H9 (cell line): ENCODE measurements at regions not wholly inside any gene's neighbourhood (a gene's known extent, or its start where the extent isn't known, plus 50 kb on each side); places are given as distances from the start of the nearest gene placed in this dataset.

Experiments used
- DNase-seq: peaks from one replicate; pipeline ENCODE4 v3.0.0-alpha.2; 2017
- H2AFZ ChIP-seq: one replicate; pipeline ENCODE4 v1.6.1; 2013; ENCODE audit warnings: mild to moderate bottlenecking, low read length, control low read depth, moderate library complexity
- H2AK5ac ChIP-seq: 2 replicates; pipeline ENCODE4 v1.6.1; 2013; ENCODE audit warnings: low read length, control low read depth, mixed read lengths; ENCODE audit not compliant: insufficient read length
- H2BK120ac ChIP-seq: one replicate; pipeline ENCODE4 v1.6.1; 2013; ENCODE audit warnings: low read depth, mild to moderate bottlenecking, low read length, control low read depth, inconsistent platforms; ENCODE audit not compliant: poor library complexity, severe bottlenecking
- H2BK12ac ChIP-seq: 2 replicates; pipeline ENCODE4 v1.6.1; 2013; ENCODE audit warnings: low read length, control low read depth, mixed read lengths, low read depth; ENCODE audit not compliant: insufficient read length
- H2BK15ac ChIP-seq: 2 replicates; pipeline ENCODE4 v1.6.1; 2013; ENCODE audit warnings: low read depth, low read length, control low read depth
- H2BK20ac ChIP-seq: one replicate; pipeline ENCODE4 v1.6.1; 2013; ENCODE audit warnings: low read depth, mild to moderate bottlenecking, low read length, control low read depth, inconsistent platforms; ENCODE audit not compliant: poor library complexity, severe bottlenecking
- H2BK5ac ChIP-seq: 2 replicates; pipeline ENCODE4 v1.6.1; 2013; ENCODE audit warnings: low read length, control low read depth, mixed read lengths; ENCODE audit not compliant: insufficient read length
- H3K14ac ChIP-seq: 2 replicates; pipeline ENCODE4 v1.6.1; 2013; ENCODE audit warnings: low read length, control low read depth; ENCODE audit not compliant: insufficient read depth
- H3K18ac ChIP-seq: 2 replicates; pipeline ENCODE4 v1.6.1; 2013; ENCODE audit warnings: low read depth, mild to moderate bottlenecking, mixed read lengths, low read length, control low read depth; ENCODE audit not compliant: insufficient read length
- H3K23ac ChIP-seq: 2 replicates; pipeline ENCODE4 v1.6.1; 2013; ENCODE audit warnings: low read length, control low read depth, mixed read lengths, low read depth; ENCODE audit not compliant: insufficient read length
- H3K23me2 ChIP-seq: 2 replicates; pipeline ENCODE4 v1.6.1; 2013; ENCODE audit warnings: low read depth, mild to moderate bottlenecking, mixed read lengths, low read length, control low read depth; ENCODE audit not compliant: insufficient read length, poor library complexity, severe bottlenecking
- H3K27ac ChIP-seq: 2 replicates; pipeline ENCODE4 v1.5.1; 2013; ENCODE audit warnings: low read length, control low read depth, mixed read lengths, low read depth; ENCODE audit not compliant: insufficient read length
- H3K27me3 ChIP-seq: 2 replicates; pipeline ENCODE4 v1.6.1; 2013; ENCODE audit warnings: low read length, control low read depth, inconsistent platforms; ENCODE audit not compliant: insufficient read depth
- H3K4ac ChIP-seq: 2 replicates; pipeline ENCODE4 v1.6.1; 2013; ENCODE audit warnings: low read depth, mild to moderate bottlenecking, control low read depth, inconsistent platforms, low read length, moderate library complexity
- H3K4me1 ChIP-seq: 2 replicates; pipeline ENCODE4 v1.6.1; 2013; ENCODE audit warnings: low read length, control low read depth, inconsistent platforms; ENCODE audit not compliant: insufficient read depth
- H3K4me2 ChIP-seq: 2 replicates; pipeline ENCODE4 v1.6.1; 2013; ENCODE audit warnings: low read length, control low read depth, mixed read lengths; ENCODE audit not compliant: insufficient read length, insufficient read depth
- H3K56ac ChIP-seq: 2 replicates; pipeline ENCODE4 v1.6.1; 2013; ENCODE audit warnings: low read depth, mild to moderate bottlenecking, mixed read lengths, low read length, control low read depth; ENCODE audit not compliant: insufficient read length
- H3K79me1 ChIP-seq: 2 replicates; pipeline ENCODE4 v1.6.1; 2013; ENCODE audit warnings: low read depth, mild to moderate bottlenecking, moderate library complexity, low read length, control low read depth, inconsistent platforms; ENCODE audit not compliant: insufficient read depth, poor library complexity, severe bottlenecking
- H3K79me2 ChIP-seq: 2 replicates; pipeline ENCODE4 v1.6.1; 2013; ENCODE audit warnings: low read length, control low read depth, inconsistent platforms; ENCODE audit not compliant: insufficient read depth
- H3K9ac ChIP-seq: 2 replicates; pipeline ENCODE4 v1.6.1; 2013; ENCODE audit warnings: low read length, control low read depth, mixed read lengths; ENCODE audit not compliant: insufficient read length; ENCODE audit errors: extremely low read depth
- H3K9me3 ChIP-seq: one replicate; pipeline ENCODE4 v1.6.1; 2013; ENCODE audit warnings: low read depth, low read length, inconsistent platforms; ENCODE audit not compliant: control insufficient read depth
- H3T11ph ChIP-seq: one replicate; pipeline ENCODE4 v1.6.1; 2013; ENCODE audit warnings: mild to moderate bottlenecking, low read length, control low read depth, inconsistent platforms
- H4K20me1 ChIP-seq: one replicate; pipeline ENCODE4 v1.6.1; 2013; ENCODE audit not compliant: control insufficient read depth, insufficient read length, insufficient read depth
- H4K5ac ChIP-seq: 2 replicates; pipeline ENCODE4 v1.6.1; 2013; ENCODE audit warnings: low read depth, mild to moderate bottlenecking, mixed read lengths, low read length, control low read depth; ENCODE audit not compliant: insufficient read length
- H4K8ac ChIP-seq: replicated peaks from 2 replicates; pipeline ENCODE4 v1.6.1; 2013; ENCODE audit warnings: low read length, control low read depth, mixed read lengths, low read depth; ENCODE audit not compliant: insufficient read length
- H4K91ac ChIP-seq: 2 replicates; pipeline ENCODE4 v1.6.1; 2013; ENCODE audit warnings: low read depth, mild to moderate bottlenecking, moderate library complexity, mixed read lengths, low read length, control low read depth; ENCODE audit not compliant: insufficient read length
- H3K27ac Mint-ChIP-seq, 3 experiments: 2 replicates in 2 of 3; 3 replicates in 1 of 3; pipeline ENCODE4 v1.8.0; 2020 to 2021; ENCODE audit warnings: mixed read lengths in 3 of 3, mild to moderate bottlenecking in 1 of 3, moderate library complexity in 1 of 3
- H3K27me3 Mint-ChIP-seq: 2 replicates; pipeline ENCODE4 v1.8.0; 2021; ENCODE audit warnings: low read depth, mild to moderate bottlenecking, moderate library complexity, mixed read lengths
- H3K36me3 Mint-ChIP-seq, 3 experiments: 2 replicates in 2 of 3; 3 replicates in 1 of 3; pipeline ENCODE4 v1.8.0; 2020 to 2021; ENCODE audit warnings: low read depth in 3 of 3, mixed read lengths in 3 of 3; ENCODE audit not compliant: insufficient read depth in 1 of 3
- H3K4me1 Mint-ChIP-seq, 2 experiments: 2 replicates each; pipeline ENCODE4 v1.8.0; 2020; ENCODE audit warnings: mixed read lengths in 2 of 2
- H3K4me3 Mint-ChIP-seq, 2 experiments: 2 replicates in 1 of 2; 3 replicates in 1 of 2; pipeline ENCODE4 v1.8.0; 2020 to 2021; ENCODE audit warnings: mild to moderate bottlenecking in 2 of 2, mixed read lengths in 2 of 2, moderate library complexity in 1 of 2
- H3K9me3 Mint-ChIP-seq, 2 experiments: 2 replicates in 1 of 2; 3 replicates in 1 of 2; pipeline ENCODE4 v1.8.0; 2020; ENCODE audit warnings: mild to moderate bottlenecking in 2 of 2, mixed read lengths in 2 of 2, moderate library complexity in 1 of 2
- WGBS: extraction: QIAGEN DNeasy Blood & Tissue Kit; methylation state at CpG from one replicate; pipeline ENCODE4 v1.1.7; 2013; ENCODE audit warnings: missing lambda C conversion rate, low lambda C conversion rate, mixed read lengths; ENCODE audit not compliant: insufficient read length; ENCODE audit errors: extremely low coverage; 5-methylcytosine and 5-hydroxymethylcytosine counted together
- TF ChIP-seq, protein P1 (sequence below): fragments of 200-600 bp; sonication (generic); conservative IDR thresholded peaks from 3 replicates; pipeline ENCODE4 v1.8.0; 2021; ENCODE audit warnings: antibody characterized with exemption, mild to moderate bottlenecking

DNA sequence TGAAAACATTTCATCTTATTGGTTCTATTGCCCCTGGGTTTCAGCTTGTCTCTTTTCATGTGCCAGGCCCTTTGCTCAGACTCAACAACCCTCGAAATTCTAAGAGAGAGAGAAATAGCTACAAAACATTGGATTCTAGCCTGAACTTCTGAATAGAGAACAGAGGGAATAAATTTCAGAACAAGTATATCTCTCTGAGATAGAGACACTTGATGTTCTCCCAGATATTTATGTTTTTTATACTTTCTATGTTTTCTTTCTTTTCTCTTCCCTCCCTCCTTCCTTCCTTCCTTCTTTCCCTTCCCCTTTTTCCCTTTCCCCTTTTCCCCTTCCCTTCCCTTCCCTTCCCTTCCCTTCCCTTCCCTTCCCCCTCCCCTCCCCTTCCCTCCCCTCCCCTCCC is 279.5 kb upstream of the SPRED2 start:
- no peak overlapping the region for H2BK120ac ChIP-seq
- H2BK20ac ChIP-seq, result no peak overlapping the region
- H4K20me1 ChIP-seq, result no peaks in the 10 kb centered on the region
- no peak overlapping the region for H3K56ac ChIP-seq
- no peak overlapping the region for H3T11ph ChIP-seq
- TF ChIP-seq, protein P1, sequence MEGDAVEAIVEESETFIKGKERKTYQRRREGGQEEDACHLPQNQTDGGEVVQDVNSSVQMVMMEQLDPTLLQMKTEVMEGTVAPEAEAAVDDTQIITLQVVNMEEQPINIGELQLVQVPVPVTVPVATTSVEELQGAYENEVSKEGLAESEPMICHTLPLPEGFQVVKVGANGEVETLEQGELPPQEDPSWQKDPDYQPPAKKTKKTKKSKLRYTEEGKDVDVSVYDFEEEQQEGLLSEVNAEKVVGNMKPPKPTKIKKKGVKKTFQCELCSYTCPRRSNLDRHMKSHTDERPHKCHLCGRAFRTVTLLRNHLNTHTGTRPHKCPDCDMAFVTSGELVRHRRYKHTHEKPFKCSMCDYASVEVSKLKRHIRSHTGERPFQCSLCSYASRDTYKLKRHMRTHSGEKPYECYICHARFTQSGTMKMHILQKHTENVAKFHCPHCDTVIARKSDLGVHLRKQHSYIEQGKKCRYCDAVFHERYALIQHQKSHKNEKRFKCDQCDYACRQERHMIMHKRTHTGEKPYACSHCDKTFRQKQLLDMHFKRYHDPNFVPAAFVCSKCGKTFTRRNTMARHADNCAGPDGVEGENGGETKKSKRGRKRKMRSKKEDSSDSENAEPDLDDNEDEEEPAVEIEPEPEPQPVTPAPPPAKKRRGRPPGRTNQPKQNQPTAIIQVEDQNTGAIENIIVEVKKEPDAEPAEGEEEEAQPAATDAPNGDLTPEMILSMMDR, result no peak
- no peak overlapping the region for H3K4me3 Mint-ChIP-seq
- H2BK12ac ChIP-seq, result no peak overlapping the region
- no peaks in the 10 kb centered on the region for H3K79me1 ChIP-seq
- no peaks in the 10 kb centered on the region for H3K27me3 Mint-ChIP-seq
- H3K36me3 Mint-ChIP-seq, result no peaks in the 10 kb centered on the region
- H3K27ac ChIP-seq, result no peak overlapping the region
- H3K14ac ChIP-seq, result no peak overlapping the region
- no peak overlapping the region for H3K4me2 ChIP-seq
- no peaks in the 10 kb centered on the region for H3K9me3 ChIP-seq
- no peak overlapping the region for H3K27ac Mint-ChIP-seq
- H4K8ac ChIP-seq, result no peak overlapping the region
- H3K27me3 ChIP-seq, result no peaks in the 10 kb centered on the region; the same call in 1 of the 2 replicates
- no peak overlapping the region for H3K18ac ChIP-seq
- no CpG with 5 or more reads among the region's 1 CpG for WGBS
- no peak overlapping the region for H3K23ac ChIP-seq
- H3K4ac ChIP-seq, result no peak overlapping the region
- peaks cover 0 to 4% of the 10 kb centered on the region in 2 experiments; a peak in 2 of 4 replicates for H3K4me1 Mint-ChIP-seq
- no peaks in the 10 kb centered on the region for H3K79me2 ChIP-seq
- no peak overlapping the region for H2AFZ ChIP-seq
- H4K91ac ChIP-seq, result no peak overlapping the region
- no peak overlapping the region for H2BK15ac ChIP-seq
- H2AK5ac ChIP-seq, result no peak overlapping the region
- H3K9ac ChIP-seq, result no peak overlapping the region
- no peak overlapping the region for H4K5ac ChIP-seq
- H3K9me3 Mint-ChIP-seq, result no peaks in the 10 kb centered on the region
- no peak for DNase-seq
- no peak overlapping the region for H2BK5ac ChIP-seq
- 0 out of 2 replicates have a peak, but pooled peaks cover 3% of the 10 kb centered on the region for H3K4me1 ChIP-seq
- H3K23me2 ChIP-seq, result no peaks in the 10 kb centered on the region
